WTC11 (cell line): ENCODE measurements at regions not wholly inside any gene's neighbourhood (a gene's known extent, or its start where the extent isn't known, plus 50 kb on each side); places are given as distances from the start of the nearest gene placed in this dataset.
"Not testable (repeated sequence)": the region's sequence is repeated elsewhere in the genome, so short reads cannot be mapped to it uniquely, and the experiment has no call there.

Experiments
- ATAC-seq: fragments of 200-7000 bp; cut with Tn5 transposase; 2 replicates; pipeline ENCODE4 v1.10.0; 2021; ENCODE audit warnings: mild to moderate bottlenecking, moderate library complexity
- CTCF ChIA-PET: fragments of 300-600 bp; sonication (Branson Sonifier 250); formaldehyde crosslinking; loops from one replicate; lab custom pipeline; 2021; ENCODE audit warnings: antibody characterized with exemption; lab: Charles Lee
- POLR2A ChIA-PET: fragments of 350-600 bp; sonication (Branson Sonifier 250); formaldehyde crosslinking; loops from one replicate; lab custom pipeline; 2021; ENCODE audit warnings: antibody characterized with exemption; lab: Charles Lee
- DNase-seq: peaks from one replicate; pipeline ENCODE4 v3.0.0; 2021; ENCODE audit warnings: low spot score
- H3K27ac Mint-ChIP-seq: 2 replicates; pipeline ENCODE4 v1.8.0; 2021; ENCODE audit warnings: mixed read lengths
- H3K27me3 Mint-ChIP-seq: 2 replicates; pipeline ENCODE4 v1.8.0; 2021; ENCODE audit warnings: low read depth, mild to moderate bottlenecking, moderate library complexity, mixed read lengths
- H3K36me3 Mint-ChIP-seq: 2 replicates; pipeline ENCODE4 v1.8.0; 2021; ENCODE audit warnings: mixed read lengths
- H3K4me1 Mint-ChIP-seq: 2 replicates; pipeline ENCODE4 v1.8.0; 2022; ENCODE audit warnings: mixed read lengths
- H3K4me3 Mint-ChIP-seq: 2 replicates; pipeline ENCODE4 v1.8.0; 2021; ENCODE audit warnings: mild to moderate bottlenecking, moderate library complexity, mixed read lengths
- H3K9me3 Mint-ChIP-seq: 2 replicates; pipeline ENCODE4 v1.8.0; 2021; ENCODE audit warnings: mixed read lengths
- CDX4 ChIP-seq: fragments of 250-450 bp; sonication (Bioruptor Pico); IDR thresholded peaks from 2 replicates; pipeline ENCODE4 v1.9.0; 2021; ENCODE audit warnings: moderate library complexity, mild to moderate bottlenecking, inconsistent platforms, borderline replicate concordance
- ESRRA ChIP-seq: sonication (generic); formaldehyde crosslinking; IDR thresholded peaks from 2 replicates; pipeline ENCODE4 v1.8.1; 2022; ENCODE audit warnings: mild to moderate bottlenecking, missing genetic modification reagents, borderline replicate concordance
- FOXP4 ChIP-seq: sonication (generic); formaldehyde crosslinking; IDR thresholded peaks from 2 replicates; pipeline ENCODE4 v1.8.0; 2022; ENCODE audit warnings: mild to moderate bottlenecking, missing genetic modification reagents
- HMGA2 ChIP-seq: fragments of 250-450 bp; sonication (Bioruptor Pico); IDR thresholded peaks from 2 replicates; pipeline ENCODE4 v1.4.0; 2021; ENCODE audit warnings: mild to moderate bottlenecking, moderate library complexity
- IRF2 ChIP-seq: sonication (generic); formaldehyde crosslinking; IDR thresholded peaks from 2 replicates; pipeline ENCODE4 v1.8.0; 2022; ENCODE audit warnings: low read depth, missing genetic modification reagents, borderline replicate concordance
- JUN ChIP-seq: sonication (generic); formaldehyde crosslinking; IDR thresholded peaks from 2 replicates; pipeline ENCODE4 v1.8.0; 2023; ENCODE audit warnings: mild to moderate bottlenecking, missing genetic modification reagents
- MAX ChIP-seq: sonication (generic); formaldehyde crosslinking; IDR thresholded peaks from 2 replicates; pipeline ENCODE4 v1.8.0; 2022; ENCODE audit warnings: mild to moderate bottlenecking, missing genetic modification reagents
- MYBL2 ChIP-seq: sonication (generic); formaldehyde crosslinking; IDR thresholded peaks from 2 replicates; pipeline ENCODE4 v1.8.1; 2023; ENCODE audit warnings: mild to moderate bottlenecking, moderate library complexity, missing genetic modification reagents
- NFYB ChIP-seq: sonication (generic); formaldehyde crosslinking; conservative IDR thresholded peaks from 2 replicates; pipeline ENCODE4 v1.8.0; 2022; ENCODE audit warnings: low read depth, missing genetic modification reagents
- NR2C2 ChIP-seq: sonication (generic); formaldehyde crosslinking; IDR thresholded peaks from 2 replicates; pipeline ENCODE4 v1.8.0; 2022; ENCODE audit warnings: mild to moderate bottlenecking, missing genetic modification reagents
- OVOL2 ChIP-seq: fragments of 250-450 bp; sonication (Bioruptor Pico); IDR thresholded peaks from 2 replicates; pipeline ENCODE4 v1.9.0; 2021; ENCODE audit warnings: mild to moderate bottlenecking, borderline replicate concordance
- RELA ChIP-seq: sonication (generic); formaldehyde crosslinking; IDR thresholded peaks from 2 replicates; pipeline ENCODE4 v1.8.1; 2022; ENCODE audit warnings: missing genetic modification reagents, mild to moderate bottlenecking, borderline replicate concordance
- RORB ChIP-seq: fragments of 250-450 bp; sonication (Bioruptor Pico); IDR thresholded peaks from 2 replicates; pipeline ENCODE4 v1.9.0; 2021; ENCODE audit warnings: mild to moderate bottlenecking
- SP1 ChIP-seq: sonication (generic); formaldehyde crosslinking; conservative IDR thresholded peaks from 2 replicates; pipeline ENCODE4 v1.8.1; 2022; ENCODE audit warnings: missing genetic modification reagents
- USF2 ChIP-seq: sonication (generic); formaldehyde crosslinking; IDR thresholded peaks from 2 replicates; pipeline ENCODE4 v1.8.1; 2023; ENCODE audit warnings: mild to moderate bottlenecking, missing genetic modification reagents, moderate library complexity
- ZNF263 ChIP-seq: sonication (generic); formaldehyde crosslinking; IDR thresholded peaks from 2 replicates; pipeline ENCODE4 v1.8.1; 2022; ENCODE audit warnings: low read depth, mild to moderate bottlenecking, moderate library complexity, missing genetic modification reagents
- ZNF396 ChIP-seq: fragments of 250-450 bp; sonication (Bioruptor Pico); IDR thresholded peaks from 2 replicates; pipeline ENCODE4 v1.8.0; 2021; ENCODE audit warnings: mild to moderate bottlenecking, moderate library complexity, borderline replicate concordance
- TF ChIP-seq, protein P1 (sequence below): fragments of 250-450 bp; sonication (Bioruptor Pico); IDR thresholded peaks from 2 replicates; pipeline ENCODE4 v1.9.0; 2021; ENCODE audit warnings: mild to moderate bottlenecking, borderline replicate concordance
- TF ChIP-seq, protein P2 (sequence below): sonication (generic); formaldehyde crosslinking; IDR thresholded peaks from 2 replicates; pipeline ENCODE4 v1.8.1; 2023; ENCODE audit warnings: mild to moderate bottlenecking, missing genetic modification reagents, borderline replicate concordance

GRCh38 chr6:6951355-6951754 lies 156.4 kb upstream of the RREB1 start (continued):
- TF ChIP-seq, protein P1, sequence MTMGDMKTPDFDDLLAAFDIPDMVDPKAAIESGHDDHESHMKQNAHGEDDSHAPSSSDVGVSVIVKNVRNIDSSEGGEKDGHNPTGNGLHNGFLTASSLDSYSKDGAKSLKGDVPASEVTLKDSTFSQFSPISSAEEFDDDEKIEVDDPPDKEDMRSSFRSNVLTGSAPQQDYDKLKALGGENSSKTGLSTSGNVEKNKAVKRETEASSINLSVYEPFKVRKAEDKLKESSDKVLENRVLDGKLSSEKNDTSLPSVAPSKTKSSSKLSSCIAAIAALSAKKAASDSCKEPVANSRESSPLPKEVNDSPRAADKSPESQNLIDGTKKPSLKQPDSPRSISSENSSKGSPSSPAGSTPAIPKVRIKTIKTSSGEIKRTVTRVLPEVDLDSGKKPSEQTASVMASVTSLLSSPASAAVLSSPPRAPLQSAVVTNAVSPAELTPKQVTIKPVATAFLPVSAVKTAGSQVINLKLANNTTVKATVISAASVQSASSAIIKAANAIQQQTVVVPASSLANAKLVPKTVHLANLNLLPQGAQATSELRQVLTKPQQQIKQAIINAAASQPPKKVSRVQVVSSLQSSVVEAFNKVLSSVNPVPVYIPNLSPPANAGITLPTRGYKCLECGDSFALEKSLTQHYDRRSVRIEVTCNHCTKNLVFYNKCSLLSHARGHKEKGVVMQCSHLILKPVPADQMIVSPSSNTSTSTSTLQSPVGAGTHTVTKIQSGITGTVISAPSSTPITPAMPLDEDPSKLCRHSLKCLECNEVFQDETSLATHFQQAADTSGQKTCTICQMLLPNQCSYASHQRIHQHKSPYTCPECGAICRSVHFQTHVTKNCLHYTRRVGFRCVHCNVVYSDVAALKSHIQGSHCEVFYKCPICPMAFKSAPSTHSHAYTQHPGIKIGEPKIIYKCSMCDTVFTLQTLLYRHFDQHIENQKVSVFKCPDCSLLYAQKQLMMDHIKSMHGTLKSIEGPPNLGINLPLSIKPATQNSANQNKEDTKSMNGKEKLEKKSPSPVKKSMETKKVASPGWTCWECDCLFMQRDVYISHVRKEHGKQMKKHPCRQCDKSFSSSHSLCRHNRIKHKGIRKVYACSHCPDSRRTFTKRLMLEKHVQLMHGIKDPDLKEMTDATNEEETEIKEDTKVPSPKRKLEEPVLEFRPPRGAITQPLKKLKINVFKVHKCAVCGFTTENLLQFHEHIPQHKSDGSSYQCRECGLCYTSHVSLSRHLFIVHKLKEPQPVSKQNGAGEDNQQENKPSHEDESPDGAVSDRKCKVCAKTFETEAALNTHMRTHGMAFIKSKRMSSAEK (CRISPR knock-in tag): no peak

GRCh38 chr6:6952484-6952883 lies 155.3 kb upstream of the RREB1 start:
- H3K4me3 Mint-ChIP-seq: no peak overlapping the region
- peaks cover 28% of the 10 kb centered on the region for H3K9me3 Mint-ChIP-seq
- CTCF ChIA-PET: no interaction called here
- no peaks in the 10 kb centered on the region for H3K4me1 Mint-ChIP-seq
- DNase-seq (no peak), ATAC-seq (no peak)
- H3K27me3 Mint-ChIP-seq: peaks cover 3% of the 10 kb centered on the region; the same call in 1 of the 2 replicates
- TF ChIP-seq OVOL2 (CRISPR knock-in tag): no peak
- no peak for TF ChIP-seq ESRRA
- TF ChIP-seq JUN: no peak
- TF ChIP-seq ZNF396 (CRISPR knock-in tag): no peak
- H3K36me3 Mint-ChIP-seq: peaks cover 17% of the 10 kb centered on the region
- POLR2A ChIA-PET: no interaction called here
- H3K27ac Mint-ChIP-seq: no peak overlapping the region

- CTCF ChIA-PET: not testable (repeated sequence)
Measured at GRCh38 chr6:6952927-6953326, 154.8 kb upstream of the RREB1 start.

DNA sequence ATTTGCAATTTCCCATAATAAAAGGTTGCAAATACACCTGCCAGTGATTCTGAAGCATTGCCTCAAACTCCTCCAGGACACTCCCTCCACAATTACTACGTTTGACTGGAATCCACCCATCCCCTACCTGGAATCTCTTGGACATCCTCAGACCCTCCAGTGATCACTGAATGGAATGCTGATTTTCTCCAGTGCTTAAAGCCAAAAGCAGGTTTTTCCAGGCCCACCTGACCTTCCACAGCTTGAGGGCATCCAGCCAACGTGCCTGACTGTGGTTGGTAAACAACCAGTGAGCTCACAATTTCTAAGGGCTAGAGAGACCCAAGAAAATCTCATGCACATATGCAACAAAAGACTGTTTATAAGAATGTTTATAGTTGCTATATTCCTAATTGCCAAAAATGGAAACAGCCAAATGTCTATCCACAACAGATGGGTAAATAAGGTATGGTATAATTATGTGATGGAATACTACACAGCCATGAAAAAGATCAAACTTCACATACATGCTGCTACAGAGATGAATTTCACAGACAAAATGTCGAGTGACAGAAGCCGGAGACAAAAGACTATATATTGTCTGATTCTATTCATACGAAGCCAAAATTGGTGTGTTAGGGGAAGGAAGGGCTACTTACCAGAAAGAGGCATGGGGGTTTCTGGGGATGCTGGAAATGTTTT lies 147.1 kb upstream of the RREB1 start:
- ChIA-PET POLR2A (no interaction called here), CTCF (no interaction called here)
- no peak for ATAC-seq
- no peak overlapping the region for H3K4me3 Mint-ChIP-seq
- H3K36me3 Mint-ChIP-seq: peaks cover 4% of the 10 kb centered on the region
- no peak for DNase-seq
- no peak overlapping the region for H3K27ac Mint-ChIP-seq
- H3K27me3 Mint-ChIP-seq: no peaks in the 10 kb centered on the region
- H3K9me3 Mint-ChIP-seq: peaks cover 6% of the 10 kb centered on the region
- no peaks in the 10 kb centered on the region for H3K4me1 Mint-ChIP-seq
- TF ChIP-seq RELA (CRISPR knock-in tag) (no peak), RORB (no peak), CDX4 (CRISPR knock-in tag) (no peak), HMGA2 (no peak), USF2 (CRISPR knock-in tag) (no peak), FOXP4 (CRISPR knock-in tag) (no peak), ZNF263 (CRISPR knock-in tag) (no peak), IRF2 (CRISPR knock-in tag) (no peak), NR2C2 (no peak), SP1 (CRISPR knock-in tag) (no peak), MYBL2 (CRISPR knock-in tag) (no peak), MAX (no peak)
- TF ChIP-seq, protein P2, sequence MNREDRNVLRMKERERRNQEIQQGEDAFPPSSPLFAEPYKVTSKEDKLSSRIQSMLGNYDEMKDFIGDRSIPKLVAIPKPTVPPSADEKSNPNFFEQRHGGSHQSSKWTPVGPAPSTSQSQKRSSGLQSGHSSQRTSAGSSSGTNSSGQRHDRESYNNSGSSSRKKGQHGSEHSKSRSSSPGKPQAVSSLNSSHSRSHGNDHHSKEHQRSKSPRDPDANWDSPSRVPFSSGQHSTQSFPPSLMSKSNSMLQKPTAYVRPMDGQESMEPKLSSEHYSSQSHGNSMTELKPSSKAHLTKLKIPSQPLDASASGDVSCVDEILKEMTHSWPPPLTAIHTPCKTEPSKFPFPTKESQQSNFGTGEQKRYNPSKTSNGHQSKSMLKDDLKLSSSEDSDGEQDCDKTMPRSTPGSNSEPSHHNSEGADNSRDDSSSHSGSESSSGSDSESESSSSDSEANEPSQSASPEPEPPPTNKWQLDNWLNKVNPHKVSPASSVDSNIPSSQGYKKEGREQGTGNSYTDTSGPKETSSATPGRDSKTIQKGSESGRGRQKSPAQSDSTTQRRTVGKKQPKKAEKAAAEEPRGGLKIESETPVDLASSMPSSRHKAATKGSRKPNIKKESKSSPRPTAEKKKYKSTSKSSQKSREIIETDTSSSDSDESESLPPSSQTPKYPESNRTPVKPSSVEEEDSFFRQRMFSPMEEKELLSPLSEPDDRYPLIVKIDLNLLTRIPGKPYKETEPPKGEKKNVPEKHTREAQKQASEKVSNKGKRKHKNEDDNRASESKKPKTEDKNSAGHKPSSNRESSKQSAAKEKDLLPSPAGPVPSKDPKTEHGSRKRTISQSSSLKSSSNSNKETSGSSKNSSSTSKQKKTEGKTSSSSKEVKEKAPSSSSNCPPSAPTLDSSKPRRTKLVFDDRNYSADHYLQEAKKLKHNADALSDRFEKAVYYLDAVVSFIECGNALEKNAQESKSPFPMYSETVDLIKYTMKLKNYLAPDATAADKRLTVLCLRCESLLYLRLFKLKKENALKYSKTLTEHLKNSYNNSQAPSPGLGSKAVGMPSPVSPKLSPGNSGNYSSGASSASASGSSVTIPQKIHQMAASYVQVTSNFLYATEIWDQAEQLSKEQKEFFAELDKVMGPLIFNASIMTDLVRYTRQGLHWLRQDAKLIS: no peak

More at GRCh38 chr6:6952927-6953326, 154.8 kb upstream of the RREB1 start:
- H3K9me3 Mint-ChIP-seq: peaks cover 28% of the 10 kb centered on the region
- H3K4me3 Mint-ChIP-seq, ATAC-seq, DNase-seq, H3K4me1 Mint-ChIP-seq, H3K27ac Mint-ChIP-seq, H3K27me3 Mint-ChIP-seq, POLR2A ChIA-PET: not testable (repeated sequence)
- peak; percentile 54 for TF ChIP-seq NFYB (CRISPR knock-in tag)
- TF ChIP-seq, all 79 proteins: peak for 1; not testable (repeated sequence) for 78
- H3K36me3 Mint-ChIP-seq: peaks cover 17% of the 10 kb centered on the region
